HepG2 (cell line): ENCODE measurements at regions not wholly inside any gene's neighbourhood (a gene's known extent, or its start where the extent isn't known, plus 50 kb on each side); places are given as distances from the start of the nearest gene placed in this dataset.

Experiments used
- BCL6 ChIP-seq: IDR thresholded peaks from 2 replicates; pipeline ENCODE4 v1.6.1; 2016; ENCODE audit warnings: missing genetic modification reagents, missing compliant biosample characterization
- CTCF ChIP-seq: sonication (generic); formaldehyde crosslinking; IDR thresholded peaks from 2 replicates; pipeline ENCODE4 v1.5.0; 2020; ENCODE audit warnings: mild to moderate bottlenecking, missing genetic modification reagents, moderate library complexity
- GABPA ChIP-seq, 2 experiments: IDR thresholded peaks; 2 replicates each; pipeline ENCODE4 v1.6.1; 2011 to 2016; ENCODE audit warnings: low read depth in 2 of 2, low read length in 1 of 2, missing biosample characterization in 1 of 2, missing genetic modification characterization in 1 of 2
- GFI1 ChIP-seq: sonication (generic); formaldehyde crosslinking; IDR thresholded peaks from 2 replicates; pipeline ENCODE4 v1.5.0; 2020; ENCODE audit warnings: missing genetic modification reagents, mild to moderate bottlenecking, borderline replicate concordance
- POLR2AphosphoS2 ChIP-seq: IDR thresholded peaks from 2 replicates; pipeline ENCODE4 v1.6.1; 2011; ENCODE audit warnings: low read depth, low read length, improper control_type of control experiment
- ZNF10 ChIP-seq: sonication (generic); formaldehyde crosslinking; IDR thresholded peaks from 2 replicates; pipeline ENCODE4 v1.4.0; 2020; ENCODE audit warnings: mild to moderate bottlenecking, low read depth, missing genetic modification reagents, borderline replicate concordance
- ZNF558 ChIP-seq: sonication (generic); formaldehyde crosslinking; IDR thresholded peaks from 2 replicates; pipeline ENCODE4 v1.9.0; 2022; ENCODE audit warnings: mild to moderate bottlenecking, missing genetic modification reagents, borderline replicate concordance
- ZNF652 ChIP-seq: IDR thresholded peaks from 2 replicates; pipeline ENCODE4 v1.6.1; 2016; ENCODE audit warnings: low read depth, borderline replicate concordance

DNA sequence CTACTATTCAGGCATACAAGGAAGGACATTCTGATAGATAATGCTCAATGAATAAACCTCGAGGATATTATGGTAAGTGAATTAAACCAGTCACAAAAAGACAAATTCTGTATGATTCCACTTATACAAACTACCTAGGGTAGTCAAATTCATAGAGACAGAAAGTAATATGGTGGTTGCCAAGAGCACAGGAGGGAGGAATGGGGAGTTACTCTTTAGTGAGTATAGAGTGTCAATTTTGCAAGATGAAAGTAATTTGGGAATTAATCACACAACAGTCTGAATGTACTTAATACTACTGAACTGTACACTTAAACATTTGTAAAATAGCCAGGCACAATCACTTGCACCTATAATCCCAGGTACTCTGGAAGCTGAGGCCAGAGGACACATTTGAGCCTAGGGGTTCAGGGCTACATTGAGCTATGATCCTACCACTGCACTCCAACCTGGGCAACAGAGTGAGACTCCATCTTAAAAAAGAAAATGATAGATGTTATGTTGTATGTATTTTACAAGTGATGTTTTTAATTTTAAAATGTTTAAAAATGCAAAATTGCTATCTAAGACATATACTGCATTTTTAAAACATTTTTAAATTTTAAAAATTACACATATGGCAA lies 91.0 kb downstream of the NPAP1 start:
- TF ChIP-seq GABPA (IDR thresholded peaks at IDR 0.05; ENCODE audit: low read depth, low read length) (no peak), GABPA (CRISPR knock-in tag; IDR thresholded peaks at IDR 0.05; ENCODE audit: low read depth) (no peak), CTCF (CRISPR knock-in tag) (no peak), POLR2AphosphoS2 (no peak), GFI1 (no peak), ZNF10 (CRISPR knock-in tag) (no peak), ZNF652 (CRISPR knock-in tag) (no peak), ZNF558 (CRISPR knock-in tag) (no peak), BCL6 (CRISPR knock-in tag) (no peak)
